Fibroblast of villous mesenchyme (primary cell): ENCODE measurements at regions not wholly inside any gene's neighbourhood (a gene's known extent, or its start where the extent isn't known, plus 50 kb on each side); places are given as distances from the start of the nearest gene placed in this dataset.
"Not testable (repeated sequence)": the region's sequence is repeated elsewhere in the genome, so short reads cannot be mapped to it uniquely, and the experiment has no call there.

Experiments
- DNase-seq: peaks from one replicate; pipeline ENCODE4 v3.0.0-alpha.2; 2010; ENCODE audit warnings: low read depth
- H3K4me3 ChIP-seq: 2 replicates; pipeline ENCODE4 v1.5.1; 2011; ENCODE audit warnings: low read depth, mild to moderate bottlenecking, low read length
- TF ChIP-seq, protein P1 (sequence below): IDR thresholded peaks from 2 replicates; pipeline ENCODE4 v1.5.1; 2012; ENCODE audit warnings: low read depth, mild to moderate bottlenecking, low read length; ENCODE audit not compliant: insufficient read depth

DNA sequence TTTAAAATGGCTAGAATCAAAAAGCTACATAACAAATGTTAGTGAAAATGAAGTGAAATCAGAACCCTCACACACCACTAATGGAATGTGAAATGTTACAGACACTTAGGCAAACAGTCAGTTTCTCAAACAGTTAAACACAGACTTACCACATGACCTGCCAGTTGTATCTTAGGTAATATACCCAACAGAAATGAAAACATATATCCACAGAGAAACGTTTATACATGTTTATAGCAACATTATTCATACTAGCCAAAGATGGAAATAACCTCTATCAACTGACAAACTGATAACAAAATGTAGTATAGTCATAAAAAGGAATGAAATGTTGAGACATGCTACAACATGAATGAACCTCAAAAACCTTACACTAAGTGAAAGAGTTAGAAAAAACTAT, 131.5 kb upstream of the TRPC6 start:
- peak; percentile 44 for DNase-seq
- TF ChIP-seq, protein P1, sequence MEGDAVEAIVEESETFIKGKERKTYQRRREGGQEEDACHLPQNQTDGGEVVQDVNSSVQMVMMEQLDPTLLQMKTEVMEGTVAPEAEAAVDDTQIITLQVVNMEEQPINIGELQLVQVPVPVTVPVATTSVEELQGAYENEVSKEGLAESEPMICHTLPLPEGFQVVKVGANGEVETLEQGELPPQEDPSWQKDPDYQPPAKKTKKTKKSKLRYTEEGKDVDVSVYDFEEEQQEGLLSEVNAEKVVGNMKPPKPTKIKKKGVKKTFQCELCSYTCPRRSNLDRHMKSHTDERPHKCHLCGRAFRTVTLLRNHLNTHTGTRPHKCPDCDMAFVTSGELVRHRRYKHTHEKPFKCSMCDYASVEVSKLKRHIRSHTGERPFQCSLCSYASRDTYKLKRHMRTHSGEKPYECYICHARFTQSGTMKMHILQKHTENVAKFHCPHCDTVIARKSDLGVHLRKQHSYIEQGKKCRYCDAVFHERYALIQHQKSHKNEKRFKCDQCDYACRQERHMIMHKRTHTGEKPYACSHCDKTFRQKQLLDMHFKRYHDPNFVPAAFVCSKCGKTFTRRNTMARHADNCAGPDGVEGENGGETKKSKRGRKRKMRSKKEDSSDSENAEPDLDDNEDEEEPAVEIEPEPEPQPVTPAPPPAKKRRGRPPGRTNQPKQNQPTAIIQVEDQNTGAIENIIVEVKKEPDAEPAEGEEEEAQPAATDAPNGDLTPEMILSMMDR: no peak
- no peak overlapping the region for H3K4me3 ChIP-seq

DNA sequence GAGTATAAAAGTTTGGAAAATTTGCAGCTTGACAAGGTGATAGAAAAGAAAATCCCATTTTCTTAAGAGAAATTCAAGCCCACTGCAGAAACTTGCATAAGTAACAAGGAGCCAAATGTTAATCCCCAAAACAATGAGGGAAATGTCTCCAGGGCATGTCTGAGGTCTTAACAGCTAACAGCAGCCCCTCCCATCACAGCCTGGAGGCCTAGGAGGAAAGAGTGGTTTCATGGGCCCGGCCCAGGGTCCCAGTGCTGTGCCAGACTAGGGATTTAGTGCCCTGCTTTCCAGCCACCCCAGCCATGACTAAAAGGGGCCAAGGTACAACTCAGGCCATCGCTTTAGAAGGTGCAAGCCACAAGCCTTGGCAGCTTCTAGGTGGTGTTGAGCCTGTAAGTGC, 123.7 kb upstream of the TRPC6 start:
- DNase-seq: no peak
- H3K4me3 ChIP-seq: no peak overlapping the region
- TF ChIP-seq, protein P1: no peak

DNA sequence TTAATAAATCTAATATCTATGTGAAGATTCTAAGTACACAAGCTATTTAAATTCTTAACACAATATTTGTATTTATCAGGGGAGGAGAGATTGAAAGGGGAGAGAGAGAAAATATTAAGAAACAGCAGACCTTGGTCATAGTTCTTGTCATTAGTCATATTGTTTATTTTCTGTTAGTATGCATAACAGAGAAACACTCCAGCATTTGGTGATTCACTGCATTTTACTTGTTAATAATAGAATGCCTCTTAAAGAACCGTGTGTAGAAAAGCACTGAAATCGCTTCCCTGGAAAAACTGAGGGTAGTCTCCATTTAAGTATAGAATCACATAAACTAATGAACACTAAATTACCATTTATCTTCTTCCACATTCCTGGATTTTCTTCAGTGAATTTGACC, 122.7 kb upstream of the TRPC6 start:
- no peak overlapping the region for H3K4me3 ChIP-seq
- DNase-seq: peak; percentile 71
- TF ChIP-seq, protein P1: no peak

DNA sequence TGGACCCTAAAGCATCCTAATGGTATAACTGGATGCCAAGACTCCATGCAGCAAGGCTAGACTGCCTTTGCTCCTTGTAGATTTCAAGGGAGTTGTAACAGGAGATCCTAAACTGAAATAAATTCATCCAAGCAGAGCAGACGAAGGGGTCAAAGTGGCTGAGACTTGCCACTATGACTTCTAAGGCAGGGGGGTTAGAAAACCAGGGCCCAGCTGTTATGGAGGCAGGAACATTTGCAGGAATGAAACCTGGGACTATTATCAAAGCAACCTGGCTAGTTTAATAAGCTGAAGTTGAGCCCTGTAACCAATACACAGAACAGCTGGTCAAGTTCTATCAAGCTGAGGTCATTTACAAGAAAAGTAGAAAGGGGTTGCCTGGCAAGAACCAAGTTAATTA, 122.2 kb upstream of the TRPC6 start:
- no peak for DNase-seq
- no peak overlapping the region for H3K4me3 ChIP-seq
- TF ChIP-seq, protein P1: no peak

DNA sequence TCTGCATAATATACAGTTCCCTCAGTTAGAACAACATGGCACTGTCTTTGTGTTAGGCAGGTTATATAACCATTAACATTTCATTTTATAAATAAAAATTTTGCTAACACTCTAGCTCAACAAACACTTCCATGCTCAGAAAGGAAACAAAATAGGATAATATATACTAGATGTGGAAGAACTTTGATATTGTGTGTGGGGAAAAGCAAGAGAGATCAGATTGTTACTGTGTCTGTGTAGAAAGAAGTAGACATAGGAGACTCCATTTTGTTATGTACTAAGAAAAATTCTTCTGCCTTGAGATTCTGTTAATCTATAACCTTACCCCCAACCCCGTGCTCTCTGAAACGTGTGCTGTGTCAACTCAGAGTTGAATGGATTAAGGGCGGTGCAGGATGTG, 111.1 kb upstream of the TRPC6 start:
- not testable (repeated sequence) for DNase-seq, H3K4me3 ChIP-seq

DNA sequence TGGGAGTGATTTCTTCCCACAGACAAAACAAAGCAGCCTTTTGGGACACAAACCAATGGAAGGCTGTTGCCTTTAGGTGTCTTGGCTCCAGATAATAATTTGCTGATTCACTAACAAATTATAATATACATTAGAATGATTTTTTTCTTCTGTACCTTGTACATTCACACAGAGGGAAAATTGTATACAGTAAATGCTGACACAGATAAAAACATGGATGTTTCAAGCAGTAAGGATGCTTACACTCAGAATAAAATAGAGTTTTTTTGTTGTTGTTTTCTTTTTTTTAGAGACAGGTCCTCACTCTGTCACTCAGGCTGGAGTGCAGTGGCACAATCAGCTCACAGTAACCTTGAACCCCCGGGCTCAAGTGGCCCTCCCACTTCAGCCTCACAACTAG, 109.2 kb upstream of the TRPC6 start:
- TF ChIP-seq, protein P1: no peak
- no peak overlapping the region for H3K4me3 ChIP-seq
- DNase-seq: no peak

DNA sequence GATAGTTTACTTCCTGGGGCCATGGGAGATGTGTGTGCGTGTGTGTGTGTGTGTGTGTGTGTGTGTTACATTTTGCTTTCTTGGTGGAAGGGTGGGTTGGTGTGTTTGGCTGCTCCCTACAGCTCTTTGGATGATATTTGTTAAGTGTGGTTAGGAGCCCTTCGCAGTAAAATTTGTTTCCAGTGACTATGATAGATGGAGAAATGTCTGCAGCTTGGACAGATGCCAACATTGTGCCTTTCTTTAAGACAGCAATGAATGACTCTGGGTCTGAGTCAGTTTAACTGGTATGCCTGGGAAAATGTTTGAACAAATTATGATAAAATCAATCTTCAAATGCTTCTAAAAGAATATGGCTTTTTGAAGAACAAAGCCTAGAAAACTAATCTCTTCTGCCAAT, 102.7 kb upstream of the TRPC6 start:
- H3K4me3 ChIP-seq: no peak overlapping the region
- TF ChIP-seq, protein P1: no peak
- peak; percentile 64 for DNase-seq

DNA sequence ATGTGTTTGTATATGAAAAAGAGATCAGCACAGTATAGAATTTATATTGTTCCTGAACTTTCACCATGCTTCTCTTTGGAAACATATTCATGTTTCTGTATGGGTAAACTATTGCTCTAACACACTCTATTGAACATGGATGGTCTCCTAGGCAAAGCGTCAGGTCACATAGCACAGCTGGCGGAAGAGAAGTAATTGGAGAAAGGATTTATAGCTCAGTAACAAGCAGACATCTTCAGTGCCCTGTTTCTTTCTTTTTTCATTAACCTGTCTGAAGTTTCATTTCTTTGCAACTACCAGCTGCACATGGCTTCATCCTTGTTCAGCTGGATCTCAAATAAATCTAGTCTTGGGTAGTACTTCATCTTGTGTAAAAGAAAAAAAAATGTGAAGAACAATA, 84.4 kb upstream of the TRPC6 start:
- no peak overlapping the region for H3K4me3 ChIP-seq
- TF ChIP-seq, protein P1: no peak
- DNase-seq: no peak
